CD4-positive, alpha-beta T cell treated with Interleukin-17A for 4 hours (primary cell): ENCODE measurements at regions not wholly inside any gene's neighbourhood (a gene's known extent, or its start where the extent isn't known, plus 50 kb on each side); places are given as distances from the start of the nearest gene placed in this dataset.

ENCODE experiments used
- DNase-seq: peaks from one replicate; pipeline ENCODE4 v3.0.0-alpha.2; 2020; ENCODE audit warnings: mixed read lengths

GRCh38 chr11:122309262-122309925 lies 193.4 kb upstream of the BLID start:
- no peak for DNase-seq

- no peak for DNase-seq
Observed at GRCh38 chr11:122308226-122308625, 192.2 kb upstream of the BLID start.

- no peak for DNase-seq
Observed at GRCh38 chr11:122307476-122308035, 191.5 kb upstream of the BLID start.

GRCh38 chr11:122306831-122307391 lies 190.9 kb upstream of the BLID start:
- DNase-seq: no peak

- DNase-seq: no peak
Observed at GRCh38 chr11:122305426-122306320, 189.7 kb upstream of the BLID start.

- DNase-seq: no peak
Observed at GRCh38 chr11:122304973-122305372, 189.0 kb upstream of the BLID start.

- DNase-seq: no peak
Observed at GRCh38 chr11:122304306-122304705, 188.3 kb upstream of the BLID start.

GRCh38 chr11:122294041-122294440 lies 178.0 kb upstream of the BLID start:
- no peak for DNase-seq

GRCh38 chr11:122293296-122294023 lies 177.4 kb upstream of the BLID start:
- DNase-seq: no peak

GRCh38 chr11:122287401-122287800 lies 171.4 kb upstream of the BLID start:
- no peak for DNase-seq

GRCh38 chr11:122285070-122285988 lies 169.3 kb upstream of the BLID start:
- no peak for DNase-seq

- DNase-seq: no peak
Observed at GRCh38 chr11:122280870-122281269, 164.9 kb upstream of the BLID start.

GRCh38 chr11:122279194-122279593 lies 163.2 kb upstream of the BLID start:
- DNase-seq: no peak

- no peak for DNase-seq
Observed at GRCh38 chr11:122277493-122277892, 161.5 kb upstream of the BLID start.

- no peak for DNase-seq
Observed at GRCh38 chr11:122276221-122276620, 160.2 kb upstream of the BLID start.

- DNase-seq: no peak
Observed at GRCh38 chr11:122275508-122275907, 159.5 kb upstream of the BLID start.

GRCh38 chr11:122273476-122274191 lies 157.6 kb upstream of the BLID start:
- no peak for DNase-seq

- DNase-seq: no peak
Observed at GRCh38 chr11:122271745-122272144, 155.7 kb upstream of the BLID start.

GRCh38 chr11:122271137-122271536 lies 155.1 kb upstream of the BLID start:
- DNase-seq: no peak

GRCh38 chr11:122270535-122270934 lies 154.5 kb upstream of the BLID start:
- no peak for DNase-seq

GRCh38 chr11:122269824-122270223 lies 153.8 kb upstream of the BLID start:
- DNase-seq: no peak
